GM23248 (cell line): ENCODE measurements at regions not wholly inside any gene's neighbourhood (a gene's known extent, or its start where the extent isn't known, plus 50 kb on each side); places are given as distances from the start of the nearest gene placed in this dataset.

ENCODE experiments used
- EZH2 ChIP-seq: fragments of 200-600 bp; sonication (generic); IDR thresholded peaks from 2 replicates; pipeline ENCODE4 v1.6.1; 2018; ENCODE audit warnings: antibody characterized with exemption, mild to moderate bottlenecking; ENCODE audit not compliant: insufficient read depth, poor library complexity, severe bottlenecking
- EZH2phosphoT487 ChIP-seq: fragments of 200-600 bp; sonication (generic); IDR thresholded peaks from 2 replicates; pipeline ENCODE4 v1.6.1; 2018; ENCODE audit warnings: antibody characterized with exemption, moderate library complexity, mild to moderate bottlenecking, low read depth; ENCODE audit not compliant: insufficient read depth

DNA sequence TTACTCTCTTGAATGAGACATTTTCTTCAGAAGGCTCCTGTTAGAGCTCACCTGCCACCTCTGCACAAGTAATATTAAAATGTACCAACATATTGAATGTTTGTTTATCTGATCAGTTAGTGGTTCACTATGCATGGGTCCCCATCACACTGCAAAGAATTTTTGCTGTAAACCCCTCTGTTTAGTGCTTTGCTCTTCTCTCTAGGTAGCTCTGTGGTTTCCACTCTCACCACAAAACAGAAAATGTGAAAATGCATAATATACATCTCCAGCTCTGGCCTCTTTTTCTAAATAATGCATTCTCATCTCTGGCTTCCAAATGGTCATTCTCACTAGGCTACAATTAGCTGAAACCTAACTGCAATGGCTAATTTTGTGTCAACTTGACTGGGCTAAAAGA, 176.7 kb downstream of the TRIM33 start:
- no peak for TF ChIP-seq EZH2
- no peak for TF ChIP-seq EZH2phosphoT487
